ENCODE measurements at regions not wholly inside any gene's neighbourhood (a gene's known extent, or its start where the extent isn't known, plus 50 kb on each side); places are given as distances from the start of the nearest gene placed in this dataset.

DNA sequence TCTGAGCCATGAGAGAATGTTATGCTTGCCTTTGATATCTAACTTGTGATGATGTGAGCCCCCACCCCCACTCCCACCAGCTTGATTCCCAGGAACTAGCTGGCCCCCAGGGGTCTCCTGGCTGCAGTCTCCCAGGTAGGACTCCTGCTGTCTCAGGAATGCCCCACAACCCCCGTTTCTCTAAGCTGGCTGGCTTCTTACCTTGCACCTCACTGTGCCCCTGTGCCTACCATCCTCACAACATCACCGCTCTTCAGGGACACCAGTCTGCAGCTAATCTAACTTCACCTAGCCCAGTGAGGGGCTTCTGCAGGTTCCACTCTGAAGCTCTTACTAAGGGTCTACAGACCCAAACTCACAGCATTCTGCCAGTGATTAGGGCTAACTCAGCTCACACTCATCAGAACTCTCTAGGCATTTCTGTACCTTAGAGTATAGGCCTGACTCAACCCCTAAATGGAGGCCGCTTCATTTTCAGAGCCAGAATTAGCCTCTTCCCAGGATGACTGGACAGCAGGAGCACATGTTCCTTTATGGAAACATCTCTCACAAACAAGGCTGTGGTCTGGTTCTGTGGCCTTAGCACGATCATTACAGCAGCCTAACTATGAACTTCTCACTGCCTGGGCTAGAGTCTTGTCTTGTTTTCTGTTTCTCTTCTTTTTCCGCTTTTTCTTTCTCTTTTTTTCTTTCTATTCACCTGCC is 72.8 kb upstream of the IFNG-AS1 start:
- H3K27me3 ChIP-seq (replicated peaks in 1 of 7), result no peaks in the 10 kb centered on the region
- 83 to 94% (median 87%) methylated on average over 5 of the region's 5 CpGs for WGBS, 5 donors
- DNase-seq, result no peak
- TF ChIP-seq POLR2A (IDR thresholded peaks at IDR 0.05) (no peak), CTCF (IDR thresholded peaks at IDR 0.05 in 8 of 11, conservative IDR thresholded peaks at IDR 0.05 in 3 of 11) (no peak), POLR2AphosphoS5 (IDR thresholded peaks at IDR 0.05) (no peak)
- no peak overlapping the region for H3K27ac ChIP-seq
- H3K9me3 ChIP-seq, result no peaks in the 10 kb centered on the region
- H3K36me3 ChIP-seq, result no peaks in the 10 kb centered on the region
- intact Hi-C loops (cut with DNase I; ENCODE audit: low total_unique reads), result no loop called here
- no peak overlapping the region for H3K4me3 ChIP-seq
- peaks cover 0 to 7% (median 0%) of the 10 kb centered on the region in 6 donors for H3K4me1 ChIP-seq

GRCh38 chr12:67917811-67918210 is 71.4 kb upstream of the IFNG-AS1 start:
- no peak overlapping the region for H3K4me3 ChIP-seq
- H3K27ac ChIP-seq, result no peak overlapping the region
- no peak for DNase-seq
- WGBS, 5 donors, result 61 to 86% (median 73%) methylated on average over 4 of the region's 4 CpGs
- no peaks in the 10 kb centered on the region for H3K27me3 ChIP-seq (replicated peaks in 1 of 7)
- H3K36me3 ChIP-seq, result no peaks in the 10 kb centered on the region
- intact Hi-C loops (cut with DNase I; ENCODE audit: low total_unique reads), result no loop called here
- no peak for TF ChIP-seq POLR2AphosphoS5 (IDR thresholded peaks at IDR 0.05)
- TF ChIP-seq CTCF (IDR thresholded peaks at IDR 0.05 in 8 of 11, conservative IDR thresholded peaks at IDR 0.05 in 3 of 11), result no peak
- TF ChIP-seq POLR2A (IDR thresholded peaks at IDR 0.05), result no peak
- peaks cover 0 to 7% (median 0%) of the 10 kb centered on the region in 6 donors for H3K4me1 ChIP-seq
- H3K9me3 ChIP-seq, result no peaks in the 10 kb centered on the region

- no peak overlapping the region for H3K4me3 ChIP-seq
- H3K27ac ChIP-seq, result no peak overlapping the region
- no peaks in the 10 kb centered on the region for H3K36me3 ChIP-seq
- peaks cover 0 to 7% (median 0%) of the 10 kb centered on the region in 6 donors for H3K4me1 ChIP-seq
- H3K27me3 ChIP-seq (replicated peaks in 1 of 7), result no peaks in the 10 kb centered on the region
- no peak for TF ChIP-seq CTCF (IDR thresholded peaks at IDR 0.05 in 8 of 11, conservative IDR thresholded peaks at IDR 0.05 in 3 of 11)
- TF ChIP-seq POLR2AphosphoS5 (IDR thresholded peaks at IDR 0.05), result no peak
- TF ChIP-seq POLR2A (IDR thresholded peaks at IDR 0.05), result no peak
- 80 to 93% (median 90%) methylated on average over 4 of the region's 4 CpGs for WGBS, 5 donors
- H3K9me3 ChIP-seq, result no peaks in the 10 kb centered on the region
- DNase-seq, result no peak
- intact Hi-C loops (cut with DNase I; ENCODE audit: low total_unique reads), result no loop called here
Observed at GRCh38 chr12:67918441-67918840, 70.8 kb upstream of the IFNG-AS1 start.

DNA sequence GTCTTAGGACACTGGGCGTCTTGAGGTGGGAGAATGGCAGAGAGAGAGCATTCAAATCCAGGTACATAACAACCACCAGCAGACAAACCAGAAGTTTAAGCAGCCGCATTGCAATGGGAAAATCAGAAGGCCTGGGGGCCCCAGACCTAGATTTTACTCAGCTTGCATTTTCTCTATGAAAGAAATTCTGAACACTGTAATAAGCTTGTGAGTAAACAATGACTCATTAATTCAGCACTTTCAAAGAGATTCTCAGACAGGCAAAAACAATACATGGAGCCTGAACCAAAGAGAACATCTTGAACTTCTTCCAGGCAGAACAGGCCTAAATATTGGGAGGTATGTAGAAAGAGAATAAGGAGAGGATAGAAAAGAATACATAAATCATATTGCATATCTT is 69.8 kb upstream of the IFNG-AS1 start:
- no peaks in the 10 kb centered on the region for H3K27me3 ChIP-seq (replicated peaks in 1 of 7)
- TF ChIP-seq POLR2A (IDR thresholded peaks at IDR 0.05) (no peak), POLR2AphosphoS5 (IDR thresholded peaks at IDR 0.05) (no peak), CTCF (IDR thresholded peaks at IDR 0.05 in 8 of 11, conservative IDR thresholded peaks at IDR 0.05 in 3 of 11) (no peak)
- H3K4me3 ChIP-seq, result no peak overlapping the region
- H3K4me1 ChIP-seq, result peaks cover 0 to 7% (median 0%) of the 10 kb centered on the region in 6 donors
- H3K27ac ChIP-seq, result no peak overlapping the region
- 92 to 96% (median 96%) methylated on average over 2 of the region's 2 CpGs for WGBS, 5 donors
- DNase-seq, result no peak
- intact Hi-C loops (cut with DNase I; ENCODE audit: low total_unique reads), result no loop called here
- no peaks in the 10 kb centered on the region for H3K36me3 ChIP-seq
- H3K9me3 ChIP-seq, result no peaks in the 10 kb centered on the region

Measured in spleen (tissue), 11 donors.